CD4-positive, alpha-beta T cell (primary cell): ENCODE measurements at regions not wholly inside any gene's neighbourhood (a gene's known extent, or its start where the extent isn't known, plus 50 kb on each side); places are given as distances from the start of the nearest gene placed in this dataset.

Experiments
- ATAC-seq: fragments of 200-7000 bp; cut with Tn5 transposase; one replicate; pipeline ENCODE4 v1.10.0; 2022; ENCODE audit warnings: mild to moderate bottlenecking; ENCODE audit not compliant: poor library complexity
- CTCF ChIA-PET: fragments of 350-600 bp; sonication (Branson Sonifier 250); formaldehyde crosslinking; loops from one replicate; lab custom pipeline; 2021; ENCODE audit warnings: antibody characterized with exemption, inconsistent platforms; lab: Charles Lee
- POLR2A ChIA-PET: fragments of 350-600 bp; sonication (Branson Sonifier 250); formaldehyde crosslinking; loops from one replicate; lab custom pipeline; 2021; ENCODE audit warnings: antibody characterized with exemption, inconsistent platforms; lab: Charles Lee
- DNase-seq, 14 experiments: peaks; one replicate each; pipeline ENCODE4 v3.0.0-alpha.2; 2013 to 2020; ENCODE audit warnings: mixed read lengths in 2 of 14
- H3K27ac ChIP-seq, 2 donors: one replicate each; pipeline versions ENCODE4 v1.5.1 to v1.7.0; 2013; ENCODE audit warnings: low read length in 2 of 2, low read depth in 1 of 2, mild to moderate bottlenecking in 1 of 2
- H3K27me3 ChIP-seq, 2 experiments: 1 replicate in 1 of 2; 2 replicates in 1 of 2; pipeline versions ENCODE4 v1.6.1 to v1.7.0; 2013; ENCODE audit warnings: low read length in 2 of 2, control low read depth in 1 of 2, mild to moderate bottlenecking in 1 of 2, moderate library complexity in 1 of 2; ENCODE audit not compliant: insufficient read depth in 2 of 2, control insufficient read depth in 1 of 2
- H3K36me3 ChIP-seq: one replicate; pipeline ENCODE4 v1.6.1; 2013; ENCODE audit warnings: low read length, control low read depth; ENCODE audit not compliant: insufficient read depth
- H3K4me1 ChIP-seq: one replicate; pipeline ENCODE4 v1.6.1; 2013; ENCODE audit warnings: low read length, control low read depth; ENCODE audit not compliant: insufficient read depth
- H3K4me3 ChIP-seq: one replicate; pipeline ENCODE4 v1.5.1; 2013; ENCODE audit warnings: mild to moderate bottlenecking, low read length, moderate library complexity
- H3K9me3 ChIP-seq, 2 experiments: 1 replicate in 1 of 2; 2 replicates in 1 of 2; pipeline versions ENCODE4 v1.6.1 to v1.7.0; 2013; ENCODE audit warnings: low read length in 2 of 2, mild to moderate bottlenecking in 2 of 2, control low read depth in 1 of 2, moderate library complexity in 1 of 2; ENCODE audit not compliant: control insufficient read depth in 1 of 2, insufficient read depth in 1 of 2
- H3K27ac Mint-ChIP-seq: one replicate; pipeline ENCODE4 v1.8.0; 2020; ENCODE audit warnings: mixed read lengths
- H3K27me3 Mint-ChIP-seq: one replicate; pipeline ENCODE4 v1.8.0; 2021; ENCODE audit warnings: mixed read lengths
- H3K36me3 Mint-ChIP-seq: one replicate; pipeline ENCODE4 v1.8.0; 2021; ENCODE audit warnings: low read depth, mixed read lengths
- H3K4me1 Mint-ChIP-seq: one replicate; pipeline ENCODE4 v1.8.0; 2021; ENCODE audit warnings: low read depth, mixed read lengths
- H3K4me3 Mint-ChIP-seq: one replicate; pipeline ENCODE4 v1.8.0; 2020; ENCODE audit warnings: mild to moderate bottlenecking, mixed read lengths
- H3K9me3 Mint-ChIP-seq: one replicate; pipeline ENCODE4 v1.8.0; 2020; ENCODE audit warnings: mixed read lengths
- CTCF ChIP-seq: fragments of 200-600 bp; IDR thresholded peaks from one replicate; pipeline ENCODE4 v1.8.0; 2022; ENCODE audit warnings: antibody characterized with exemption, mild to moderate bottlenecking
- intact Hi-C, 2 experiments: fragments of 100-400 bp; cut with DNase I in 1 of 2; cut with micrococcal nuclease in 1 of 2; formaldehyde crosslinking; loops; one replicate each; pipeline versions ENCODE4 v1.15.1 to v1.9.0; 2023 to 2025; cut with DNase I, micrococcal nuclease

GRCh38 chr9:103167530-103167929 lies 172.4 kb downstream of the CYLC2 start:
- Histone ChIP-seq H3K27ac (no peak overlapping the region), H3K27me3 (no peaks in the 10 kb centered on the region), H3K9me3 (peaks cover 6 to 7% of the 10 kb centered on the region in 2 experiments), H3K36me3 (no peaks in the 10 kb centered on the region), H3K4me1 (no peaks in the 10 kb centered on the region), H3K4me3 (no peak overlapping the region)
- Mint-ChIP-seq H3K36me3 (no peaks in the 10 kb centered on the region), H3K9me3 (peaks cover 9% of the 10 kb centered on the region), H3K27me3 (no peaks in the 10 kb centered on the region), H3K4me3 (no peak overlapping the region), H3K27ac (no peak overlapping the region), H3K4me1 (no peaks in the 10 kb centered on the region)
- TF ChIP-seq CTCF = no peak
- ChIA-PET POLR2A (no interaction called here), CTCF (no interaction called here)
- intact Hi-C loops = no loop called here
- DNase-seq = no peak
- no peak for ATAC-seq

GRCh38 chr9:103168254-103168653 lies 173.1 kb downstream of the CYLC2 start:
- ChIA-PET POLR2A (no interaction called here), CTCF (no interaction called here)
- no peak for TF ChIP-seq CTCF
- no peak overlapping the region for H3K4me3 Mint-ChIP-seq
- Histone ChIP-seq H3K36me3 (no peaks in the 10 kb centered on the region), H3K27ac (no peak overlapping the region), H3K4me1 (no peaks in the 10 kb centered on the region), H3K9me3 (peaks cover 6 to 7% of the 10 kb centered on the region in 2 experiments), H3K4me3 (no peak overlapping the region), H3K27me3 (no peaks in the 10 kb centered on the region)
- H3K36me3 Mint-ChIP-seq = no peaks in the 10 kb centered on the region
- ATAC-seq = no peak
- no peaks in the 10 kb centered on the region for H3K27me3 Mint-ChIP-seq
- intact Hi-C loops = no loop called here
- no peak overlapping the region for H3K27ac Mint-ChIP-seq
- peaks cover 9% of the 10 kb centered on the region for H3K9me3 Mint-ChIP-seq
- no peak for DNase-seq
- no peaks in the 10 kb centered on the region for H3K4me1 Mint-ChIP-seq

GRCh38 chr9:103169798-103170197 lies 174.7 kb downstream of the CYLC2 start:
- CTCF ChIA-PET = no interaction called here
- no peak for DNase-seq

More at GRCh38 chr9:103169798-103170197, 174.7 kb downstream of the CYLC2 start:
- TF ChIP-seq CTCF = no peak
- Histone ChIP-seq H3K4me1 (no peaks in the 10 kb centered on the region), H3K9me3 (peaks cover 6 to 7% of the 10 kb centered on the region in 2 experiments), H3K27me3 (no peaks in the 10 kb centered on the region), H3K27ac (no peak overlapping the region), H3K36me3 (no peaks in the 10 kb centered on the region), H3K4me3 (no peak overlapping the region)
- H3K27me3 Mint-ChIP-seq = no peaks in the 10 kb centered on the region
- POLR2A ChIA-PET = no interaction called here
- no peak overlapping the region for H3K4me3 Mint-ChIP-seq
- intact Hi-C loops = no loop called here
- ATAC-seq = no peak
- H3K36me3 Mint-ChIP-seq = no peaks in the 10 kb centered on the region
- H3K27ac Mint-ChIP-seq = no peak overlapping the region
- no peaks in the 10 kb centered on the region for H3K4me1 Mint-ChIP-seq
- peaks cover 11% of the 10 kb centered on the region for H3K9me3 Mint-ChIP-seq
